ENCODE measurements at regions not wholly inside any gene's neighbourhood (a gene's known extent, or its start where the extent isn't known, plus 50 kb on each side); places are given as distances from the start of the nearest gene placed in this dataset.
"Not testable (repeated sequence)": the region's sequence is repeated elsewhere in the genome, so short reads cannot be mapped to it uniquely, and the experiment has no call there.

- no peaks in the 10 kb centered on the region for H3K9me3 ChIP-seq (ENCODE audit: severe bottlenecking)
- H3K4me3 ChIP-seq (ENCODE audit: low read depth, low read length), result peak overlapping the region; percentile 32
- H3K27me3 ChIP-seq (ENCODE audit: insufficient read depth, low read depth, severe bottlenecking), result no peaks in the 10 kb centered on the region
- peak; percentile 90 for TF ChIP-seq CTCF (IDR thresholded peaks at IDR 0.05; ENCODE audit: low read depth, low read length)
- H3K36me3 ChIP-seq, result no peaks in the 10 kb centered on the region
- no peak overlapping the region for H3K27ac ChIP-seq
- DNase-seq, result peak; percentile 64
These were observed 245.4 kb downstream of the MPDZ start for GRCh38 chr9:13033959-13034693.

GRCh38 chr9:13034694-13035002 lies 244.8 kb downstream of the MPDZ start:
- Histone ChIP-seq H3K27ac (no peak overlapping the region), H3K9me3 (ENCODE audit: severe bottlenecking) (no peaks in the 10 kb centered on the region), H3K4me3 (ENCODE audit: low read depth, low read length) (peak overlapping the region; percentile 32), H3K27me3 (ENCODE audit: insufficient read depth, low read depth, severe bottlenecking) (no peaks in the 10 kb centered on the region), H3K36me3 (no peaks in the 10 kb centered on the region)
- no peak for DNase-seq
- no peak for TF ChIP-seq CTCF (IDR thresholded peaks at IDR 0.05; ENCODE audit: low read depth, low read length)

- Histone ChIP-seq H3K4me3 (ENCODE audit: low read depth, low read length) (no peak overlapping the region), H3K36me3 (no peaks in the 10 kb centered on the region), H3K27ac (no peak overlapping the region), H3K9me3 (ENCODE audit: severe bottlenecking) (no peaks in the 10 kb centered on the region), H3K27me3 (ENCODE audit: insufficient read depth, low read depth, severe bottlenecking) (no peaks in the 10 kb centered on the region)
- no peak for DNase-seq
- TF ChIP-seq CTCF (IDR thresholded peaks at IDR 0.05; ENCODE audit: low read depth, low read length), result no peak
These were observed 243.7 kb downstream of the MPDZ start for GRCh38 chr9:13035822-13036221.

GRCh38 chr9:13037808-13038207 lies 241.7 kb downstream of the MPDZ start:
- not testable (repeated sequence) for DNase-seq; H3K36me3 ChIP-seq; H3K27ac ChIP-seq; H3K4me3 ChIP-seq (ENCODE audit: low read depth, low read length); H3K27me3 ChIP-seq (ENCODE audit: insufficient read depth, low read depth, severe bottlenecking); H3K9me3 ChIP-seq (ENCODE audit: severe bottlenecking)

GRCh38 chr9:13047827-13048587 lies 231.5 kb downstream of the MPDZ start:
- Histone ChIP-seq H3K27me3 (ENCODE audit: insufficient read depth, low read depth, severe bottlenecking) (no peaks in the 10 kb centered on the region), H3K4me3 (ENCODE audit: low read depth, low read length) (no peak overlapping the region), H3K27ac (no peak overlapping the region), H3K9me3 (ENCODE audit: severe bottlenecking) (no peaks in the 10 kb centered on the region), H3K36me3 (no peaks in the 10 kb centered on the region)
- DNase-seq, result no peak
- no peak for TF ChIP-seq CTCF (IDR thresholded peaks at IDR 0.05; ENCODE audit: low read depth, low read length)

GRCh38 chr9:13049223-13049622 lies 230.3 kb downstream of the MPDZ start:
- DNase-seq, result no peak
- no peak overlapping the region for H3K4me3 ChIP-seq (ENCODE audit: low read depth, low read length)
- no peaks in the 10 kb centered on the region for H3K9me3 ChIP-seq (ENCODE audit: severe bottlenecking)
- no peak overlapping the region for H3K27ac ChIP-seq
- no peaks in the 10 kb centered on the region for H3K36me3 ChIP-seq
- no peak for TF ChIP-seq CTCF (IDR thresholded peaks at IDR 0.05; ENCODE audit: low read depth, low read length)
- H3K27me3 ChIP-seq (ENCODE audit: insufficient read depth, low read depth, severe bottlenecking), result no peaks in the 10 kb centered on the region

Measured in WERI-Rb-1 (cell line).